H9 (cell line): ENCODE measurements at regions not wholly inside any gene's neighbourhood (a gene's known extent, or its start where the extent isn't known, plus 50 kb on each side); places are given as distances from the start of the nearest gene placed in this dataset.

ENCODE experiments used
- DNase-seq: peaks from one replicate; pipeline ENCODE4 v3.0.0-alpha.2; 2017
- H2AFZ ChIP-seq: one replicate; pipeline ENCODE4 v1.6.1; 2013; ENCODE audit warnings: mild to moderate bottlenecking, low read length, control low read depth, moderate library complexity
- H2AK5ac ChIP-seq: 2 replicates; pipeline ENCODE4 v1.6.1; 2013; ENCODE audit warnings: low read length, control low read depth, mixed read lengths; ENCODE audit not compliant: insufficient read length
- H2BK120ac ChIP-seq: one replicate; pipeline ENCODE4 v1.6.1; 2013; ENCODE audit warnings: low read depth, mild to moderate bottlenecking, low read length, control low read depth, inconsistent platforms; ENCODE audit not compliant: poor library complexity, severe bottlenecking
- H2BK12ac ChIP-seq: 2 replicates; pipeline ENCODE4 v1.6.1; 2013; ENCODE audit warnings: low read length, control low read depth, mixed read lengths, low read depth; ENCODE audit not compliant: insufficient read length
- H2BK15ac ChIP-seq: 2 replicates; pipeline ENCODE4 v1.6.1; 2013; ENCODE audit warnings: low read depth, low read length, control low read depth
- H2BK20ac ChIP-seq: one replicate; pipeline ENCODE4 v1.6.1; 2013; ENCODE audit warnings: low read depth, mild to moderate bottlenecking, low read length, control low read depth, inconsistent platforms; ENCODE audit not compliant: poor library complexity, severe bottlenecking
- H2BK5ac ChIP-seq: 2 replicates; pipeline ENCODE4 v1.6.1; 2013; ENCODE audit warnings: low read length, control low read depth, mixed read lengths; ENCODE audit not compliant: insufficient read length
- H3K14ac ChIP-seq: 2 replicates; pipeline ENCODE4 v1.6.1; 2013; ENCODE audit warnings: low read length, control low read depth; ENCODE audit not compliant: insufficient read depth
- H3K18ac ChIP-seq: 2 replicates; pipeline ENCODE4 v1.6.1; 2013; ENCODE audit warnings: low read depth, mild to moderate bottlenecking, mixed read lengths, low read length, control low read depth; ENCODE audit not compliant: insufficient read length
- H3K23ac ChIP-seq: 2 replicates; pipeline ENCODE4 v1.6.1; 2013; ENCODE audit warnings: low read length, control low read depth, mixed read lengths, low read depth; ENCODE audit not compliant: insufficient read length
- H3K23me2 ChIP-seq: 2 replicates; pipeline ENCODE4 v1.6.1; 2013; ENCODE audit warnings: low read depth, mild to moderate bottlenecking, mixed read lengths, low read length, control low read depth; ENCODE audit not compliant: insufficient read length, poor library complexity, severe bottlenecking
- H3K27ac ChIP-seq: 2 replicates; pipeline ENCODE4 v1.5.1; 2013; ENCODE audit warnings: low read length, control low read depth, mixed read lengths, low read depth; ENCODE audit not compliant: insufficient read length
- H3K27me3 ChIP-seq: 2 replicates; pipeline ENCODE4 v1.6.1; 2013; ENCODE audit warnings: low read length, control low read depth, inconsistent platforms; ENCODE audit not compliant: insufficient read depth
- H3K4ac ChIP-seq: 2 replicates; pipeline ENCODE4 v1.6.1; 2013; ENCODE audit warnings: low read depth, mild to moderate bottlenecking, control low read depth, inconsistent platforms, low read length, moderate library complexity
- H3K4me1 ChIP-seq: 2 replicates; pipeline ENCODE4 v1.6.1; 2013; ENCODE audit warnings: low read length, control low read depth, inconsistent platforms; ENCODE audit not compliant: insufficient read depth
- H3K4me2 ChIP-seq: 2 replicates; pipeline ENCODE4 v1.6.1; 2013; ENCODE audit warnings: low read length, control low read depth, mixed read lengths; ENCODE audit not compliant: insufficient read length, insufficient read depth
- H3K56ac ChIP-seq: 2 replicates; pipeline ENCODE4 v1.6.1; 2013; ENCODE audit warnings: low read depth, mild to moderate bottlenecking, mixed read lengths, low read length, control low read depth; ENCODE audit not compliant: insufficient read length
- H3K79me1 ChIP-seq: 2 replicates; pipeline ENCODE4 v1.6.1; 2013; ENCODE audit warnings: low read depth, mild to moderate bottlenecking, moderate library complexity, low read length, control low read depth, inconsistent platforms; ENCODE audit not compliant: insufficient read depth, poor library complexity, severe bottlenecking
- H3K79me2 ChIP-seq: 2 replicates; pipeline ENCODE4 v1.6.1; 2013; ENCODE audit warnings: low read length, control low read depth, inconsistent platforms; ENCODE audit not compliant: insufficient read depth
- H3K9ac ChIP-seq: 2 replicates; pipeline ENCODE4 v1.6.1; 2013; ENCODE audit warnings: low read length, control low read depth, mixed read lengths; ENCODE audit not compliant: insufficient read length; ENCODE audit errors: extremely low read depth
- H3K9me3 ChIP-seq: one replicate; pipeline ENCODE4 v1.6.1; 2013; ENCODE audit warnings: low read depth, low read length, inconsistent platforms; ENCODE audit not compliant: control insufficient read depth
- H3T11ph ChIP-seq: one replicate; pipeline ENCODE4 v1.6.1; 2013; ENCODE audit warnings: mild to moderate bottlenecking, low read length, control low read depth, inconsistent platforms
- H4K20me1 ChIP-seq: one replicate; pipeline ENCODE4 v1.6.1; 2013; ENCODE audit not compliant: control insufficient read depth, insufficient read length, insufficient read depth
- H4K5ac ChIP-seq: 2 replicates; pipeline ENCODE4 v1.6.1; 2013; ENCODE audit warnings: low read depth, mild to moderate bottlenecking, mixed read lengths, low read length, control low read depth; ENCODE audit not compliant: insufficient read length
- H4K8ac ChIP-seq: replicated peaks from 2 replicates; pipeline ENCODE4 v1.6.1; 2013; ENCODE audit warnings: low read length, control low read depth, mixed read lengths, low read depth; ENCODE audit not compliant: insufficient read length
- H4K91ac ChIP-seq: 2 replicates; pipeline ENCODE4 v1.6.1; 2013; ENCODE audit warnings: low read depth, mild to moderate bottlenecking, moderate library complexity, mixed read lengths, low read length, control low read depth; ENCODE audit not compliant: insufficient read length
- H3K27ac Mint-ChIP-seq, 3 experiments: 2 replicates in 2 of 3; 3 replicates in 1 of 3; pipeline ENCODE4 v1.8.0; 2020 to 2021; ENCODE audit warnings: mixed read lengths in 3 of 3, mild to moderate bottlenecking in 1 of 3, moderate library complexity in 1 of 3
- H3K27me3 Mint-ChIP-seq: 2 replicates; pipeline ENCODE4 v1.8.0; 2021; ENCODE audit warnings: low read depth, mild to moderate bottlenecking, moderate library complexity, mixed read lengths
- H3K36me3 Mint-ChIP-seq, 3 experiments: 2 replicates in 2 of 3; 3 replicates in 1 of 3; pipeline ENCODE4 v1.8.0; 2020 to 2021; ENCODE audit warnings: low read depth in 3 of 3, mixed read lengths in 3 of 3; ENCODE audit not compliant: insufficient read depth in 1 of 3
- H3K4me1 Mint-ChIP-seq, 2 experiments: 2 replicates each; pipeline ENCODE4 v1.8.0; 2020; ENCODE audit warnings: mixed read lengths in 2 of 2
- H3K4me3 Mint-ChIP-seq, 2 experiments: 2 replicates in 1 of 2; 3 replicates in 1 of 2; pipeline ENCODE4 v1.8.0; 2020 to 2021; ENCODE audit warnings: mild to moderate bottlenecking in 2 of 2, mixed read lengths in 2 of 2, moderate library complexity in 1 of 2
- H3K9me3 Mint-ChIP-seq, 2 experiments: 2 replicates in 1 of 2; 3 replicates in 1 of 2; pipeline ENCODE4 v1.8.0; 2020; ENCODE audit warnings: mild to moderate bottlenecking in 2 of 2, mixed read lengths in 2 of 2, moderate library complexity in 1 of 2
- CTCF ChIP-seq: fragments of 200-600 bp; sonication (generic); conservative IDR thresholded peaks from 3 replicates; pipeline ENCODE4 v1.8.0; 2021; ENCODE audit warnings: antibody characterized with exemption, mild to moderate bottlenecking
- WGBS: extraction: QIAGEN DNeasy Blood & Tissue Kit; methylation state at CpG from one replicate; pipeline ENCODE4 v1.1.7; 2013; ENCODE audit warnings: missing lambda C conversion rate, low lambda C conversion rate, mixed read lengths; ENCODE audit not compliant: insufficient read length; ENCODE audit errors: extremely low coverage; 5-methylcytosine and 5-hydroxymethylcytosine counted together

DNA sequence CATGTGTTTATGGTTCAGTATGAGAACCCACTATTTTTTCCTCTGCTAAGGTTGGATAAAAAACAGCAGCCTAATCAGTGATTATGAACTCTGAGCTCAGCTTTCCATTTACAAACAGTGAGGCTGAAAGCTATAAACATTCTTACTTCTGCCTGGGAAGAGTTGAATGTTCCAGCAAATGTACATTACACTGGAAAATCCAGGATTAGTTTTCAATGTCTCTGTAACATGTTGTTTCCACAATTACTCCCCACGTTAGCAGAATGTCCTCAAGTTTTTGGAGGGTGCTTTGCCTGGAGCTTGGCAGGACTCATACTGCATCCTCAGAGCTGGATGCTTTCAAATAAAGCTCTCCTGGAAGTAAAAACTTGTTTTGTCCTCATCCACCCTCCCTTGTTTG is 150.4 kb downstream of the POSTN start:
- Histone ChIP-seq H4K5ac (no peak overlapping the region), H3K18ac (no peak overlapping the region), H2BK12ac (no peak overlapping the region), H3K79me2 (no peaks in the 10 kb centered on the region), H3T11ph (no peak overlapping the region), H3K27ac (no peak overlapping the region), H3K14ac (no peak overlapping the region), H3K27me3 (no peaks in the 10 kb centered on the region), H4K8ac (no peak overlapping the region), H2BK5ac (no peak overlapping the region), H4K20me1 (no peaks in the 10 kb centered on the region), H3K23ac (no peak overlapping the region), H2BK120ac (no peak overlapping the region), H2AK5ac (no peak overlapping the region), H2AFZ (no peak overlapping the region), H4K91ac (no peak overlapping the region), H2BK20ac (no peak overlapping the region), H3K9me3 (no peaks in the 10 kb centered on the region), H3K79me1 (no peaks in the 10 kb centered on the region), H3K9ac (no peak overlapping the region), H3K4ac (no peak overlapping the region), H3K23me2 (no peaks in the 10 kb centered on the region), H3K4me2 (no peak overlapping the region), H2BK15ac (no peak overlapping the region), H3K56ac (no peak overlapping the region), H3K4me1 (no peaks in the 10 kb centered on the region)
- no peak overlapping the region for H3K4me3 Mint-ChIP-seq
- no peaks in the 10 kb centered on the region for H3K9me3 Mint-ChIP-seq
- TF ChIP-seq CTCF: no peak
- H3K4me1 Mint-ChIP-seq: no peaks in the 10 kb centered on the region
- no CpG with 5 or more reads among the region's 1 CpG for WGBS
- no peaks in the 10 kb centered on the region for H3K27me3 Mint-ChIP-seq
- H3K36me3 Mint-ChIP-seq: no peaks in the 10 kb centered on the region
- H3K27ac Mint-ChIP-seq: no peak overlapping the region
- no peak for DNase-seq
